ENCODE measurements at regions not wholly inside any gene's neighbourhood (a gene's known extent, or its start where the extent isn't known, plus 50 kb on each side); places are given as distances from the start of the nearest gene placed in this dataset.

- ChIA-PET POLR2A (ENCODE audit: partially characterized antibody) (interaction anchor here (0.9 kb wide), 1 partner anchor 12 kb away, joined by 3 read pairs; no protein-coding TSS in a partner anchor), CTCF (ENCODE audit: partially characterized antibody) (interaction anchor here (1.2 kb wide), 1 partner anchor 243 kb away, joined by 3 read pairs; no protein-coding TSS in a partner anchor)
- no peaks in the 10 kb centered on the region for H3K79me1 ChIP-seq (ENCODE audit: low read depth, low read length)
- no peak overlapping the region for H4K8ac ChIP-seq (ENCODE audit: extremely low read depth, insufficient read depth, low read length)
- no peaks in the 10 kb centered on the region for H3K23me2 ChIP-seq (ENCODE audit: low read depth, low read length)
- no peak overlapping the region for H3K9ac ChIP-seq (replicated peaks in 1 of 4; ENCODE audit: extremely low read depth in 1 of 4, low read depth in 3 of 4, low read length in 3 of 4)
- no peak overlapping the region for H2BK20ac ChIP-seq (ENCODE audit: low read length)
- H4K91ac ChIP-seq (replicated peaks; ENCODE audit: insufficient read length, low read length) = no peak overlapping the region
- no peak overlapping the region for H3K4me2 ChIP-seq (ENCODE audit: insufficient read depth in 1 of 2, low read depth in 2 of 2, low read length in 2 of 2)
- FAIRE-seq (no peak), DNase-seq (ENCODE audit: low read depth in 1 of 2, low spot score in 2 of 2) (no peak)
- H3K4me3 ChIP-seq (ENCODE audit: extremely low read depth in 1 of 4, insufficient read depth in 2 of 4, low read depth in 3 of 4, low read length in 4 of 4) = no peak overlapping the region
- no peak overlapping the region for H3K18ac ChIP-seq (ENCODE audit: extremely low read depth, low read length)
- H3K27me3 ChIP-seq (replicated peaks in 1 of 4; ENCODE audit: control insufficient read depth in 3 of 4, extremely low read depth in 1 of 4, insufficient read depth in 3 of 4, low read length in 3 of 4) = no peaks in the 10 kb centered on the region
- H4K20me1 ChIP-seq (replicated peaks in 1 of 2; ENCODE audit: control insufficient read depth in 1 of 2, insufficient read depth in 2 of 2, low read length in 2 of 2) = no peaks in the 10 kb centered on the region
- no peak overlapping the region for H4K5ac ChIP-seq (ENCODE audit: insufficient read length, low read depth, low read length)
- no peak overlapping the region for H2BK15ac ChIP-seq (ENCODE audit: low read length)
- H3K27ac ChIP-seq (ENCODE audit: low read depth, low read length) = no peak overlapping the region
- no peak overlapping the region for H3K23ac ChIP-seq (ENCODE audit: insufficient read length)
- no peak overlapping the region for H2BK120ac ChIP-seq (replicated peaks; ENCODE audit: low read depth, low read length)
- no peak overlapping the region for H2BK5ac ChIP-seq (ENCODE audit: low read depth, low read length)
- WGBS, 2 experiments (ENCODE audit: extremely low coverage in 1 of 2, insufficient coverage in 1 of 2, insufficient read length in 1 of 2, insufficient replicate concordance in 2 of 2, low coverage in 1 of 2, low lambda C conversion rate in 2 of 2, missing lambda C conversion rate in 1 of 2) = 94% methylated on average over 3 of the region's 3 CpGs; no CpG with 5 or more reads in 1 of the 2 experiments
- H3K56ac ChIP-seq (replicated peaks; ENCODE audit: insufficient read length, low read depth, low read length) = no peak overlapping the region
- no peaks in the 10 kb centered on the region for H3K4me1 ChIP-seq (replicated peaks in 1 of 4; ENCODE audit: control insufficient read depth in 3 of 4, insufficient read depth in 4 of 4, low read length in 3 of 4)
- H2AFZ ChIP-seq (ENCODE audit: low read length) = no peak overlapping the region
- no peak overlapping the region for H3K4ac ChIP-seq (replicated peaks; ENCODE audit: insufficient read length, low read depth, low read length)
- H3K14ac ChIP-seq (ENCODE audit: insufficient read length) = no peak overlapping the region
- H3K36me3 ChIP-seq (ENCODE audit: control insufficient read depth in 2 of 4, insufficient read depth in 4 of 4, low read length in 3 of 4) = no peaks in the 10 kb centered on the region
- no peak overlapping the region for H2AK5ac ChIP-seq (ENCODE audit: low read depth, low read length)
- H2BK12ac ChIP-seq (ENCODE audit: low read depth, low read length) = no peak overlapping the region
- no peaks in the 10 kb centered on the region for H3K79me2 ChIP-seq (ENCODE audit: control insufficient read depth in 1 of 2, insufficient read depth in 2 of 2, low read length in 2 of 2)
- no peaks in the 10 kb centered on the region for H3K9me3 ChIP-seq (ENCODE audit: insufficient read depth in 2 of 2, low read depth in 1 of 2, low read length in 1 of 2)
- TF ChIP-seq E2F6 (IDR thresholded peaks at IDR 0.05) (no peak), JUN (IDR thresholded peaks at IDR 0.05; ENCODE audit: low read depth, low read length) (no peak), EGR1 (IDR thresholded peaks at IDR 0.05; ENCODE audit: borderline replicate concordance, low read depth, low read length) (no peak), SRF (IDR thresholded peaks at IDR 0.05; ENCODE audit: low read depth, low read length) (no peak), BRCA1 (IDR thresholded peaks at IDR 0.05; ENCODE audit: low read depth, low read length) (no peak), CHD1 (IDR thresholded peaks at IDR 0.05; ENCODE audit: low read depth, low read length) (no peak), KDM1A (IDR thresholded peaks at IDR 0.05; ENCODE audit: borderline replicate concordance, low read length) (no peak), TEAD4 (IDR thresholded peaks at IDR 0.05; ENCODE audit: low read depth, low read length) (no peak), PHF8 (conservative IDR thresholded peaks at IDR 0.05; ENCODE audit: low read depth, low read length) (no peak), ATF2 (IDR thresholded peaks at IDR 0.05; ENCODE audit: low read length) (no peak), SIX5 (IDR thresholded peaks at IDR 0.05; ENCODE audit: low read depth, low read length) (no peak), FOSL1 (IDR thresholded peaks at IDR 0.05; ENCODE audit: insufficient read depth, low read depth, low read length) (no peak), GABPA (IDR thresholded peaks at IDR 0.05; ENCODE audit: borderline replicate concordance, insufficient read depth, low read length) (no peak)
Observed at GRCh38 chr2:210792000-210792399, 235.6 kb downstream of the CPS1 start.
